ENCODE measurements at regions not wholly inside any gene's neighbourhood (a gene's known extent, or its start where the extent isn't known, plus 50 kb on each side); places are given as distances from the start of the nearest gene placed in this dataset.

GRCh38 chr3:94185753-94186152, 122.9 kb downstream of the NSUN3 start:
- TF ChIP-seq POLR2A (IDR thresholded peaks at IDR 0.05): no peak
- no peak for TF ChIP-seq CTCF (IDR thresholded peaks at IDR 0.05)
